IMR-90 (cell line): ENCODE measurements at regions not wholly inside any gene's neighbourhood (a gene's known extent, or its start where the extent isn't known, plus 50 kb on each side); places are given as distances from the start of the nearest gene placed in this dataset.

Experiments
- ATAC-seq: fragments of 200-7000 bp; cut with Tn5 transposase; 2 replicates; pipeline ENCODE4 v1.9.1; 2020; ENCODE audit warnings: low read depth, mild to moderate bottlenecking, moderate library complexity
- BruUV-seq: library from RNA; stranded (reverse); fragments of 400-500 nt; replicated peaks from 2 replicates; lab custom pipeline; 2021; lab: Mats Ljungman, UMichigan
- CTCF ChIA-PET: fragments of 300-600 bp; formaldehyde crosslinking; extraction: SDS; loops from one replicate; lab custom pipeline; 2021; ENCODE audit warnings: antibody characterized with exemption; lab: Yijun Ruan, JAX
- POLR2A ChIA-PET: fragments of 300-600 bp; sonication (Branson Sonifier 250); formaldehyde crosslinking; loops from one replicate; lab custom pipeline; 2022; ENCODE audit warnings: antibody characterized with exemption; ENCODE audit not compliant: unreplicated experiment; lab: Charles Lee
- DNase-seq: peaks from one replicate; pipeline ENCODE4 v3.0.0; 2013
- H2AFZ ChIP-seq: replicated peaks from 2 replicates; pipeline ENCODE3; 2013; ENCODE audit warnings: low read length, mild to moderate bottlenecking; ENCODE audit not compliant: poor library complexity
- H2AK5ac ChIP-seq: 2 replicates; pipeline ENCODE4 v1.6.1; 2013; ENCODE audit warnings: low read depth, low read length, inconsistent platforms
- H2AK9ac ChIP-seq: replicated peaks from 2 replicates; pipeline ENCODE3; 2013; ENCODE audit warnings: mild to moderate bottlenecking, low read depth, low read length, moderate library complexity; ENCODE audit not compliant: poor library complexity
- H2BK120ac ChIP-seq: 2 replicates; pipeline ENCODE4 v1.6.1; 2013; ENCODE audit warnings: low read depth, low read length, inconsistent platforms
- H2BK15ac ChIP-seq: 3 replicates; pipeline ENCODE4 v1.6.1; 2013; ENCODE audit warnings: low read depth, low read length, inconsistent platforms
- H2BK20ac ChIP-seq: 2 replicates; pipeline ENCODE4 v1.6.1; 2013; ENCODE audit warnings: low read depth, mild to moderate bottlenecking, inconsistent platforms, low read length, moderate library complexity
- H2BK5ac ChIP-seq: 2 replicates; pipeline ENCODE4 v1.6.1; 2013; ENCODE audit warnings: mild to moderate bottlenecking, low read depth, low read length, inconsistent platforms; ENCODE audit not compliant: poor library complexity, severe bottlenecking
- H3K14ac ChIP-seq: replicated peaks from 2 replicates; pipeline ENCODE4 v1.6.1; 2013; ENCODE audit warnings: low read depth, low read length, inconsistent platforms
- H3K18ac ChIP-seq: 2 replicates; pipeline ENCODE4 v1.6.1; 2013; ENCODE audit warnings: low read depth, low read length, control low read depth
- H3K23ac ChIP-seq: 2 replicates; pipeline ENCODE4 v1.6.1; 2013; ENCODE audit warnings: low read depth, low read length, inconsistent platforms
- H3K27ac ChIP-seq: 2 replicates; pipeline ENCODE4 v1.5.1; 2013; ENCODE audit warnings: mild to moderate bottlenecking, control low read depth, low read length; ENCODE audit not compliant: insufficient read depth
- H3K27me3 ChIP-seq: 2 replicates; pipeline ENCODE4 v1.6.1; 2013; ENCODE audit warnings: low read length; ENCODE audit not compliant: control insufficient read depth, insufficient read depth
- H3K36me3 ChIP-seq: 2 replicates; pipeline ENCODE4 v1.6.1; 2013; ENCODE audit warnings: low read length, mixed read lengths; ENCODE audit not compliant: control insufficient read depth, insufficient read depth
- H3K4ac ChIP-seq: 2 replicates; pipeline ENCODE4 v1.6.1; 2013; ENCODE audit warnings: low read depth, low read length, inconsistent platforms
- H3K4me1 ChIP-seq: 2 replicates; pipeline ENCODE4 v1.6.1; 2013; ENCODE audit warnings: low read length, mixed read lengths; ENCODE audit not compliant: control insufficient read depth, insufficient read depth
- H3K4me2 ChIP-seq: 2 replicates; pipeline ENCODE4 v1.6.1; 2013; ENCODE audit warnings: low read depth, mild to moderate bottlenecking, control low read depth, low read length, moderate library complexity
- H3K4me3 ChIP-seq: 2 replicates; pipeline ENCODE4 v1.5.1; 2013; ENCODE audit warnings: low read depth, mild to moderate bottlenecking, control low read depth, low read length, moderate library complexity; ENCODE audit not compliant: insufficient read depth
- H3K56ac ChIP-seq: 2 replicates; pipeline ENCODE4 v1.6.1; 2013; ENCODE audit warnings: low read length, inconsistent platforms; ENCODE audit not compliant: insufficient read depth; ENCODE audit errors: extremely low read depth
- H3K79me1 ChIP-seq, 2 experiments: 2 replicates each; pipeline ENCODE4 v1.6.1; 2013; ENCODE audit warnings: low read length in 2 of 2, inconsistent platforms in 1 of 2, low read depth in 1 of 2
- H3K9ac ChIP-seq: 2 replicates; pipeline ENCODE4 v1.6.1; 2013; ENCODE audit warnings: low read depth, low read length, control low read depth
- H3K9me1 ChIP-seq: 2 replicates; pipeline ENCODE4 v1.6.1; 2013; ENCODE audit warnings: low read length, inconsistent platforms; ENCODE audit not compliant: insufficient read depth
- H3K9me3 ChIP-seq: 2 replicates; pipeline ENCODE4 v1.6.1; 2013; ENCODE audit warnings: low read length; ENCODE audit not compliant: control insufficient read depth, insufficient read depth
- H4K20me1 ChIP-seq: 2 replicates; pipeline ENCODE4 v1.6.1; 2013; ENCODE audit warnings: low read length, inconsistent platforms; ENCODE audit not compliant: insufficient read depth
- H4K5ac ChIP-seq: 2 replicates; pipeline ENCODE4 v1.6.1; 2013; ENCODE audit warnings: mild to moderate bottlenecking, low read depth, low read length, control low read depth
- H4K8ac ChIP-seq, 2 experiments: 2 replicates each; pipeline ENCODE4 v1.6.1; 2013; ENCODE audit warnings: low read depth in 2 of 2, low read length in 2 of 2, control low read depth in 1 of 2, inconsistent platforms in 1 of 2
- H4K91ac ChIP-seq: 2 replicates; pipeline ENCODE4 v1.6.1; 2013; ENCODE audit warnings: low read depth, low read length, inconsistent platforms; ENCODE audit not compliant: insufficient read depth
- BHLHE40 ChIP-seq: fragments of 150-350 bp; IDR thresholded peaks from 2 replicates; pipeline ENCODE4 v1.6.1; 2016; ENCODE audit warnings: mild to moderate bottlenecking, low read depth, low read length
- CHD1 ChIP-seq: IDR thresholded peaks from 2 replicates; pipeline ENCODE4 v1.6.1; 2012; ENCODE audit warnings: low read depth, low read length, improper control_type of control experiment
- CTCF ChIP-seq: conservative IDR thresholded peaks from 2 replicates; pipeline ENCODE4 v1.5.1; 2012; ENCODE audit warnings: mild to moderate bottlenecking, low read depth, low read length, improper control_type of control experiment
- ELK1 ChIP-seq: fragments of 150-350 bp; IDR thresholded peaks from 2 replicates; pipeline ENCODE4 v1.6.1; 2016; ENCODE audit warnings: low read depth, mild to moderate bottlenecking, low read length, moderate library complexity, borderline replicate concordance
- FOS ChIP-seq: fragments of 150-350 bp; IDR thresholded peaks from 2 replicates; pipeline ENCODE4 v1.6.1; 2016; ENCODE audit warnings: low read depth, low read length
- MAFK ChIP-seq: IDR thresholded peaks from 2 replicates; pipeline ENCODE4 v1.6.1; 2012; ENCODE audit warnings: low read depth, low read length, improper control_type of control experiment
- MXI1 ChIP-seq: IDR thresholded peaks from 2 replicates; pipeline ENCODE4 v1.6.1; 2012; ENCODE audit warnings: low read depth, mild to moderate bottlenecking, low read length, moderate library complexity, borderline replicate concordance
- NFE2L2 ChIP-seq: fragments of 150-350 bp; IDR thresholded peaks from 2 replicates; pipeline ENCODE4 v1.6.1; 2016; ENCODE audit warnings: low read depth, mild to moderate bottlenecking, low read length
- POLR2A ChIP-seq: IDR thresholded peaks from 2 replicates; pipeline ENCODE4 v1.6.1; 2012; ENCODE audit warnings: mild to moderate bottlenecking, low read depth, low read length
- RAD21 ChIP-seq: IDR thresholded peaks from 2 replicates; pipeline ENCODE4 v1.6.1; 2012; ENCODE audit warnings: low read length, improper control_type of control experiment
- RCOR1 ChIP-seq: IDR thresholded peaks from 2 replicates; pipeline ENCODE4 v1.6.1; 2012; ENCODE audit warnings: mild to moderate bottlenecking, low read length, improper control_type of control experiment; ENCODE audit not compliant: insufficient replicate concordance
- RFX5 ChIP-seq: IDR thresholded peaks from 2 replicates; pipeline ENCODE4 v1.8.0; 2012; ENCODE audit warnings: low read depth, mild to moderate bottlenecking, low read length, moderate library complexity
- SMC3 ChIP-seq: fragments of 150-350 bp; IDR thresholded peaks from 2 replicates; pipeline ENCODE4 v1.6.1; 2016; ENCODE audit warnings: low read depth, mild to moderate bottlenecking, antibody characterized with exemption, low read length, moderate library complexity
- WGBS, 2 experiments: methylation state at CpG; one replicate each; pipeline versions ENCODE4 v1.1.5 to v1.1.7; 2013; ENCODE audit warnings: missing lambda C conversion rate in 2 of 2; ENCODE audit not compliant: insufficient read length in 1 of 2; ENCODE audit errors: extremely low coverage in 2 of 2; 5-methylcytosine and 5-hydroxymethylcytosine counted together
- dilution Hi-C: fragments of 300-500 bp; cut with HindIII; formaldehyde crosslinking; loops from one replicate; pipeline ENCODE4 v1.14.3; 2018; ENCODE audit warnings: low sequenced_read_pairs; ENCODE audit not compliant: unreplicated experiment
- in situ Hi-C: fragments of 300-500 bp; cut with MboI; formaldehyde crosslinking; loops from 3 replicates; pipeline ENCODE4 v1.14.3; 2019; ENCODE audit warnings: low sequenced_read_pairs, inconsistent platforms, mixed read lengths
- intact Hi-C: fragments of 100-400 bp; cut with micrococcal nuclease; formaldehyde crosslinking; loops from 2 replicates; pipeline ENCODE4 v1.10.0; 2022

GRCh38 chr1:47513393-47513792, 75.5 kb downstream of the FOXD2 start:
- dilution Hi-C loops = no loop called here
- H3K9me1 ChIP-seq = no peaks in the 10 kb centered on the region
- CTCF ChIA-PET = no interaction called here
- H2BK20ac ChIP-seq = no peak overlapping the region
- no peak overlapping the region for H3K4me3 ChIP-seq
- no peak overlapping the region for H3K9ac ChIP-seq
- DNase-seq (no peak), ATAC-seq (no peak)
- in situ Hi-C loops = no loop called here
- no peak overlapping the region for H3K4ac ChIP-seq
- no peak overlapping the region for H2BK15ac ChIP-seq
- H3K27ac ChIP-seq = no peak overlapping the region
- H2AK5ac ChIP-seq = no peak overlapping the region
- H3K79me1 ChIP-seq = no peaks in the 10 kb centered on the region
- H3K18ac ChIP-seq = no peak overlapping the region
- POLR2A ChIA-PET = no interaction called here
- no CpG with 5 or more reads among the region's 3 CpGs for WGBS, 2 experiments
- H4K8ac ChIP-seq = no peak overlapping the region
- peaks cover 16% of the 10 kb centered on the region for H3K27me3 ChIP-seq
- no peak overlapping the region for H2AK9ac ChIP-seq
- H3K23ac ChIP-seq = no peak overlapping the region
- no peak overlapping the region for H2AFZ ChIP-seq
- no peak overlapping the region for H4K5ac ChIP-seq
- no peaks in the 10 kb centered on the region for H4K20me1 ChIP-seq
- BruUV-seq = no TSS peak
- no peak overlapping the region for H3K4me2 ChIP-seq
- no peaks in the 10 kb centered on the region for H3K9me3 ChIP-seq
- no peak for TF ChIP-seq SMC3
- TF ChIP-seq RCOR1 = no peak
- TF ChIP-seq CHD1 = no peak
- TF ChIP-seq CTCF = no peak
- TF ChIP-seq BHLHE40 = no peak
- TF ChIP-seq ELK1 = no peak
- no peak for TF ChIP-seq MXI1
- TF ChIP-seq RAD21 = no peak
- TF ChIP-seq NFE2L2 = no peak
- no peak for TF ChIP-seq POLR2A
- no peak for TF ChIP-seq RFX5
- TF ChIP-seq MAFK = no peak
- TF ChIP-seq FOS = no peak
- H4K91ac ChIP-seq = no peak overlapping the region
- no peak overlapping the region for H3K56ac ChIP-seq
- H3K4me1 ChIP-seq = no peaks in the 10 kb centered on the region
- no peak overlapping the region for H2BK5ac ChIP-seq
- no peaks in the 10 kb centered on the region for H3K36me3 ChIP-seq
- H3K14ac ChIP-seq = no peak overlapping the region
- intact Hi-C loops = no loop called here
- H2BK120ac ChIP-seq = no peak overlapping the region
